ENCODE measurements at regions not wholly inside any gene's neighbourhood (a gene's known extent, or its start where the extent isn't known, plus 50 kb on each side); places are given as distances from the start of the nearest gene placed in this dataset.

DNA sequence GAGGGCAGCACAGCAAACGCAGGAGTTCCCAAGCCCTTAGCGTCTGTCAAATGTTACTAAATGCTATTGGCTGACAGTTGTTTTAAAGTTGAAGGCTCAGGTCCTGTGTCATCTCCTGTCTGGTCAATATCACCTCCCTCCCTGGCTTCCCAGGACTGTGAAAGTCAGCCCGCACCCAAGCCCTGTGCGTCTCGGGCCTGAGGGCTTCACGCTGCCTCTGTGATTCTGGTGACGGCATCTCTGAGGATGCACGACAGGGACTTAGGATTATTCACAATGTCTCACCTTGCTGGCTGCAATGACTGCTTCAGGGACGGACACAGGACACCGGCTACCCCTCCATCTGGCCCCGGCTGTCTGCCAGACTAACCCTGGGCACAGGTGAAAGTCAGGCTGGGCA is 415.3 kb downstream of the CTTN start:
- ChIA-PET CTCF (interaction anchor here (1.1 to 1.3 kb wide), 2 partner anchors 9 to 606 kb away, joined by 3 to 4 read pairs; no protein-coding TSS in a partner anchor), POLR2A (no interaction called here)
- DNase-seq (ENCODE audit: low read depth, low spot score), result no peak
- H3K4me3 ChIP-seq (ENCODE audit: low read depth, low read length), result no peak overlapping the region
- TF ChIP-seq, protein P1, sequence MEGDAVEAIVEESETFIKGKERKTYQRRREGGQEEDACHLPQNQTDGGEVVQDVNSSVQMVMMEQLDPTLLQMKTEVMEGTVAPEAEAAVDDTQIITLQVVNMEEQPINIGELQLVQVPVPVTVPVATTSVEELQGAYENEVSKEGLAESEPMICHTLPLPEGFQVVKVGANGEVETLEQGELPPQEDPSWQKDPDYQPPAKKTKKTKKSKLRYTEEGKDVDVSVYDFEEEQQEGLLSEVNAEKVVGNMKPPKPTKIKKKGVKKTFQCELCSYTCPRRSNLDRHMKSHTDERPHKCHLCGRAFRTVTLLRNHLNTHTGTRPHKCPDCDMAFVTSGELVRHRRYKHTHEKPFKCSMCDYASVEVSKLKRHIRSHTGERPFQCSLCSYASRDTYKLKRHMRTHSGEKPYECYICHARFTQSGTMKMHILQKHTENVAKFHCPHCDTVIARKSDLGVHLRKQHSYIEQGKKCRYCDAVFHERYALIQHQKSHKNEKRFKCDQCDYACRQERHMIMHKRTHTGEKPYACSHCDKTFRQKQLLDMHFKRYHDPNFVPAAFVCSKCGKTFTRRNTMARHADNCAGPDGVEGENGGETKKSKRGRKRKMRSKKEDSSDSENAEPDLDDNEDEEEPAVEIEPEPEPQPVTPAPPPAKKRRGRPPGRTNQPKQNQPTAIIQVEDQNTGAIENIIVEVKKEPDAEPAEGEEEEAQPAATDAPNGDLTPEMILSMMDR (IDR thresholded peaks at IDR 0.05; ENCODE audit: insufficient read depth, low read length, missing control alignments), result no peak

DNA sequence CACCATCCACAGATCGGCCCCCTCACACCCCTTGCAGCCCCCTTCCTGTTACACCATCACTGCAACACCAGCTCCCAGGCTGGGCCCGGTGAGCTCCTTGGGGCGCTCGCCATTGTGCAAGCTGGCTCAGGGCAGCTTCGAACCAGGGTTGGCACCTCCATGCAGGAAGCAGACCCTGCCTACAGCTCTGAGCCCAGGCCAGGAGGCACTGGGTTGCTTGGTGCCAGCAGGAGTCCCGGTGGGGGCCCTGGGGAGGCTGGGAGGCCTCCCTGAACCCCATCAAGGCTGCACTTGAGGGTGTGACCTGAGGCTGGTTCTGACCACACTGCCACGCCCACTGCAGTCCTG is 417.1 kb downstream of the CTTN start:
- TF ChIP-seq, protein P1 (IDR thresholded peaks at IDR 0.05; ENCODE audit: insufficient read depth, low read length, missing control alignments), result no peak
- H3K4me3 ChIP-seq (ENCODE audit: low read depth, low read length), result no peak overlapping the region
- CTCF ChIA-PET, result interaction anchor here (1.1 kb wide), 1 partner anchor 12 kb away, joined by 3 read pairs; no protein-coding TSS in a partner anchor
- no peak for DNase-seq (ENCODE audit: low read depth, low spot score)
- POLR2A ChIA-PET, result no interaction called here

DNA sequence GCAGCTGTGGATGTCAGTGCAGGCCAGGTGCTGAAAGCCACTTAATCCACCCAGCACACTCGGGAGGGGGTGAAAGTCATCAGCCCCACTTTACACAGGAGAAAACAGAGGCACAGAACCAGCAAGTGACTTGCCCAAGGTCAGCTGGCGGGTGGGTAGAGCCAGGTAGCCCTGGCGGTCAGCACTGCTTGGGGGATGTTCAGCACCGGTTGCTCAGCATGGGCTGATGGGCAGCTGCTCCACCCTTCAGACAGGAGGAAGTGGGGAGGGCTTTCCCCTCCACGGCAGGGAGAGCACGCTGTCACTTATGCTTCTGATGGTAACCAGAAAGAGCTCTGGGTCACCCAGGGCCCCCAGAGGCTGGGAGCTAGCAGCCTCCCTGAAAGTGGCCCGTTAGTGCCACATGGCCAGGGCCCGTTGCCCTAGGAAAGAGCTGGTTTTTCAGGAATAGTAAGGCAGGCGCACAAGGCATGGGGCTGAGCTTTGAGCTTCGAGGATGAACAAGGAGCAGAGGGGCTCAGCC is 417.9 kb downstream of the CTTN start:
- POLR2A ChIA-PET, result no interaction called here
- H3K4me3 ChIP-seq (ENCODE audit: low read depth, low read length), result no peak overlapping the region
- CTCF ChIA-PET, result no interaction called here
- DNase-seq (ENCODE audit: low read depth, low spot score), result no peak
- TF ChIP-seq, protein P1 (IDR thresholded peaks at IDR 0.05; ENCODE audit: insufficient read depth, low read length, missing control alignments), result no peak

DNA sequence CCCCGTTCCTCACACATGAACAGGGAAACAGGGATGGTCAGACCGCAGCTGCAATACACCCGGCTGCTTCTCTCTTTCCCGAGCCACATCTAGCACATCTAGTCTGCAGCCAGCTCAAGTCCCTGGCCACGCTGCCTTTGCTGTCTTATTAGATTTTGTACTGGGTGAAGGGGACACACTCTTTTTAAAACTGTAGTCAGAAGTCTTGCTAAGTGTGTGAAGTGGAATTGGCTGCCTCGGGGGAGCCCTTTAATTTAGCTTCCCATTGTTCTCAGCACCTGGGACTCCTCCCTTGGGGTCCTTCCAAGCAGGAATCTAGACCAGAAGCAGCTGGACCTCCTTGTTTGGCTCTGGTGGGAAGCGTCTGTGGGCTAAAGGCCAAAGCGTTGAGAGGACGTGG is 420.0 kb downstream of the CTTN start:
- TF ChIP-seq, protein P1 (IDR thresholded peaks at IDR 0.05; ENCODE audit: insufficient read depth, low read length, missing control alignments), result no peak
- ChIA-PET POLR2A (no interaction called here), CTCF (no interaction called here)
- no peak overlapping the region for H3K4me3 ChIP-seq (ENCODE audit: low read depth, low read length)
- no peak for DNase-seq (ENCODE audit: low read depth, low spot score)

DNA sequence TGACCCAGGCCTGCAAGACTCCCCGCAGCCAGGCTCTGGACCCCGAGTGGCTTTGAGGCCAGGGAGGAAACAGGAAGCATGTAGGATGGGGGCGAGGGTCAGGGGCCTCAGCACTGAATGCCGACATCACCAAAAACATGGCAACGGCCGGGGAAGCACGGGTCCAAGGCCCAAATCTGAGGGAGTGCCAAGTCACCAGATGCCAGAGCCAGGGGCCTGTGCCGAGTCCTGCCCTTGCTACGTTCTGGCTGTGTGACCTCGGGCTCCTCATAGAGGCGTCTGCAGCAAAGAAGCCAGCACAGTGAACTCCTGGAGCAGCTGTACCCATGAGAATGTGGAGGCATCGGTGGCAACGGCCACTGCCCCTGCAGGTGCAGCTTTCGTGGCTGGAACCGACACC is 420.7 kb downstream of the CTTN start:
- POLR2A ChIA-PET, result no interaction called here
- H3K4me3 ChIP-seq (ENCODE audit: low read depth, low read length), result no peak overlapping the region
- CTCF ChIA-PET, result no interaction called here
- TF ChIP-seq, protein P1 (IDR thresholded peaks at IDR 0.05; ENCODE audit: insufficient read depth, low read length, missing control alignments), result no peak
- DNase-seq (ENCODE audit: low read depth, low spot score), result no peak

DNA sequence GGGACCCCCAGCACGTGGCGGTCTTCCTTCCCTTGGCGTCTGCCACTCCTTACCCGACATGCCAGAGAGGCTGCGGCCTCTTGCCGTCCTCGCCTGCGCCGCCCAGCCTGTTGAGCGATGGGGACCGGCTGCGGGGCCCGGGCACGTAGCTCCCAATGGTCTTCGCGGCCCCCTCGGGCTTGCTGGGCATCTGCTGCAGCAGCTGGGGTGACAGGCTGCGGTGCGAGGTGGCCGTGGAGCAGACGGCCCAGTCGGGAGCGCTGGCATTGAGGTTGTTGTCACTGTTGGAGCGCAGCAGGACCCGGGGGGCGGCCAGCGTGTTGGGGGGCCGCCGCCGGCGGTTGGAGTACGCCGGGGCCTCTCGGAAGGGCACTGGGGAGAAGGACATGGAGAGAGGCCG is 422.0 kb downstream of the CTTN start:
- TF ChIP-seq, protein P1 (IDR thresholded peaks at IDR 0.05; ENCODE audit: insufficient read depth, low read length, missing control alignments), result no peak
- no peak for DNase-seq (ENCODE audit: low read depth, low spot score)
- POLR2A ChIA-PET, result no interaction called here
- no peak overlapping the region for H3K4me3 ChIP-seq (ENCODE audit: low read depth, low read length)
- CTCF ChIA-PET, result no interaction called here

All from AG04449 (cell line).